RWPE2 (cell line): ENCODE measurements at regions not wholly inside any gene's neighbourhood (a gene's known extent, or its start where the extent isn't known, plus 50 kb on each side); places are given as distances from the start of the nearest gene placed in this dataset.

Experiments
- ATAC-seq: fragments of 200-7000 bp; cut with Tn5 transposase; 3 replicates; pipeline ENCODE4 v1.9.1; 2021; ENCODE audit warnings: low read depth
- DNase-seq: peaks from one replicate; pipeline ENCODE4 v3.0.0-alpha.2; 2020; ENCODE audit warnings: low spot score
- H3K27ac ChIP-seq: fragments of 450-650 bp; 2 replicates; pipeline ENCODE4 v1.5.1; 2017; ENCODE audit warnings: mild to moderate bottlenecking; ENCODE audit not compliant: poor library complexity, severe bottlenecking
- H3K27me3 ChIP-seq: fragments of 250-450 bp; sonication (Bioruptor Pico); 2 replicates; pipeline ENCODE4 v1.5.1; 2021; ENCODE audit warnings: mild to moderate bottlenecking, moderate library complexity; ENCODE audit not compliant: insufficient read depth, poor library complexity, severe bottlenecking
- H3K36me3 ChIP-seq: fragments of 250-450 bp; sonication (Bioruptor Pico); 2 replicates; pipeline ENCODE4 v1.5.1; 2020; ENCODE audit warnings: low read depth, mild to moderate bottlenecking, moderate library complexity
- H3K4me1 ChIP-seq: fragments of 250-450 bp; sonication (Bioruptor Pico); 2 replicates; pipeline ENCODE4 v1.5.1; 2021; ENCODE audit warnings: mild to moderate bottlenecking, moderate library complexity; ENCODE audit not compliant: insufficient read depth, poor library complexity, severe bottlenecking
- H3K4me3 ChIP-seq: fragments of 250-450 bp; sonication (Bioruptor Pico); 2 replicates; pipeline ENCODE4 v1.5.1; 2021; ENCODE audit warnings: mild to moderate bottlenecking, moderate library complexity; ENCODE audit not compliant: severe bottlenecking
- H3K9me3 ChIP-seq: fragments of 250-450 bp; sonication (Bioruptor Pico); 2 replicates; pipeline ENCODE4 v1.5.1; 2021; ENCODE audit warnings: mild to moderate bottlenecking, moderate library complexity; ENCODE audit not compliant: severe bottlenecking
- CTCF ChIP-seq: fragments of 450-650 bp; IDR thresholded peaks from one replicate; pipeline ENCODE4 v1.5.1; 2017; ENCODE audit warnings: mild to moderate bottlenecking, moderate library complexity; ENCODE audit not compliant: poor library complexity, severe bottlenecking

- Histone ChIP-seq H3K36me3 (no peaks in the 10 kb centered on the region; the same call in 1 of the 2 replicates), H3K27me3 (no peaks in the 10 kb centered on the region), H3K4me1 (peaks cover 11% of the 10 kb centered on the region), H3K9me3 (no peaks in the 10 kb centered on the region), H3K4me3 (peak overlapping the region; percentile 50), H3K27ac (peak overlapping the region; percentile 88)
- DNase-seq (no peak), ATAC-seq (peak; percentile 2; the same call in 1 of the 3 replicates)
- TF ChIP-seq CTCF, result no peak
Measured at GRCh38 chr6:26159357-26160273, 72.4 kb downstream of the HFE start.

GRCh38 chr6:26161322-26161721 is 74.1 kb downstream of the HFE start:
- Histone ChIP-seq H3K4me3 (no peak overlapping the region), H3K36me3 (no peaks in the 10 kb centered on the region; the same call in 1 of the 2 replicates), H3K27ac (peak overlapping the region; percentile 88), H3K9me3 (no peaks in the 10 kb centered on the region), H3K27me3 (no peaks in the 10 kb centered on the region), H3K4me1 (peaks cover 4% of the 10 kb centered on the region)
- ATAC-seq (no peak), DNase-seq (no peak)
- TF ChIP-seq CTCF, result no peak

GRCh38 chr6:26162399-26162798 is 75.2 kb downstream of the HFE start:
- ATAC-seq (no peak), DNase-seq (no peak)
- H3K4me3 ChIP-seq, result no peak overlapping the region
- H3K27me3 ChIP-seq, result no peaks in the 10 kb centered on the region
- no peaks in the 10 kb centered on the region for H3K36me3 ChIP-seq
- H3K9me3 ChIP-seq, result no peaks in the 10 kb centered on the region
- peaks cover 4% of the 10 kb centered on the region for H3K4me1 ChIP-seq
- TF ChIP-seq CTCF, result no peak
- H3K27ac ChIP-seq, result no peak overlapping the region

GRCh38 chr6:26163427-26164119 is 76.3 kb downstream of the HFE start:
- DNase-seq (no peak), ATAC-seq (no peak)
- no peak overlapping the region for H3K27ac ChIP-seq
- TF ChIP-seq CTCF, result no peak
- H3K9me3 ChIP-seq, result no peaks in the 10 kb centered on the region
- no peak overlapping the region for H3K4me3 ChIP-seq
- no peaks in the 10 kb centered on the region for H3K36me3 ChIP-seq
- no peaks in the 10 kb centered on the region for H3K27me3 ChIP-seq
- peaks cover 4% of the 10 kb centered on the region for H3K4me1 ChIP-seq
